Caco-2 (cell line): ENCODE measurements at regions not wholly inside any gene's neighbourhood (a gene's known extent, or its start where the extent isn't known, plus 50 kb on each side); places are given as distances from the start of the nearest gene placed in this dataset.

ENCODE experiments used
- BruUV-seq: library from RNA; stranded (reverse); fragments of 400-500 nt; replicated peaks from 2 replicates; lab custom pipeline; 2021; lab: Mats Ljungman, UMichigan
- CTCF ChIA-PET: fragments of 300-600 bp; sonication (Branson Sonifier 250); formaldehyde crosslinking; loops from one replicate; lab custom pipeline; 2022; ENCODE audit warnings: antibody characterized with exemption; lab: Charles Lee
- POLR2A ChIA-PET: fragments of 300-600 bp; sonication (Branson Sonifier 250); formaldehyde crosslinking; loops from one replicate; lab custom pipeline; 2022; ENCODE audit warnings: antibody characterized with exemption; lab: Charles Lee
- DNase-seq, 2 experiments: peaks; one replicate each; pipeline versions ENCODE4 v3.0.0 to v3.0.0-alpha.2; 2020 to 2022
- H3K27me3 ChIP-seq: replicated peaks from 2 replicates; pipeline ENCODE4 v1.6.0; 2011; ENCODE audit warnings: low read length; ENCODE audit not compliant: control insufficient read depth, insufficient read depth
- H3K36me3 ChIP-seq: 2 replicates; pipeline ENCODE4 v1.5.1; 2011; ENCODE audit warnings: low read length; ENCODE audit not compliant: control insufficient read depth, insufficient read depth
- H3K4me1 ChIP-seq: fragments of 250-450 bp; sonication (Bioruptor Pico); 2 replicates; pipeline ENCODE4 v1.5.1; 2020; ENCODE audit warnings: mild to moderate bottlenecking
- H3K4me3 ChIP-seq: 2 replicates; pipeline ENCODE4 v1.5.1; 2011; ENCODE audit warnings: low read depth, mild to moderate bottlenecking, control low read depth, low read length
- H3K9me3 ChIP-seq: fragments of 250-450 bp; sonication (Bioruptor Pico); 2 replicates; pipeline ENCODE4 v1.5.1; 2020; ENCODE audit warnings: mild to moderate bottlenecking, moderate library complexity
- H3K27ac Mint-ChIP-seq: one replicate; pipeline ENCODE4 v1.8.0; 2022; ENCODE audit warnings: mixed read lengths; ENCODE audit not compliant: unreplicated experiment
- H3K27me3 Mint-ChIP-seq: one replicate; pipeline ENCODE4 v1.8.0; 2022; ENCODE audit warnings: mixed read lengths; ENCODE audit not compliant: insufficient read depth, unreplicated experiment
- H3K36me3 Mint-ChIP-seq: one replicate; pipeline ENCODE4 v1.8.0; 2022; ENCODE audit warnings: mild to moderate bottlenecking, mixed read lengths; ENCODE audit not compliant: insufficient read depth, unreplicated experiment
- H3K4me1 Mint-ChIP-seq: one replicate; pipeline ENCODE4 v1.8.0; 2022; ENCODE audit warnings: low read depth, mixed read lengths; ENCODE audit not compliant: unreplicated experiment
- H3K4me3 Mint-ChIP-seq: one replicate; pipeline ENCODE4 v1.8.0; 2022; ENCODE audit warnings: mild to moderate bottlenecking, moderate library complexity, mixed read lengths; ENCODE audit not compliant: unreplicated experiment
- H3K9me3 Mint-ChIP-seq: one replicate; pipeline ENCODE4 v1.8.0; 2022; ENCODE audit warnings: mixed read lengths; ENCODE audit not compliant: unreplicated experiment
- CTCF ChIP-seq, 2 experiments: fragments of 200-600 bp in 1 of 2; IDR thresholded peaks; 1 replicate in 1 of 2; 2 replicates in 1 of 2; pipeline versions ENCODE4 v1.5.1 to v1.8.0; 2011 to 2022; ENCODE audit warnings: antibody characterized with exemption in 1 of 2, control low read depth in 1 of 2, inconsistent platforms in 1 of 2, low read depth in 1 of 2, low read length in 1 of 2, mild to moderate bottlenecking in 1 of 2, moderate library complexity in 1 of 2; ENCODE audit not compliant: insufficient read depth in 1 of 2, severe bottlenecking in 1 of 2, unreplicated experiment in 1 of 2
- intact Hi-C: fragments of 100-400 bp; cut with micrococcal nuclease; formaldehyde crosslinking; loops from one replicate; pipeline ENCODE4 v1.10.0; 2022; ENCODE audit not compliant: unreplicated experiment

- POLR2A ChIA-PET: no interaction called here
- CTCF ChIA-PET: no interaction called here
- intact Hi-C loops: no loop called here
Observed at GRCh38 chr13:22162889-22163288, 492.0 kb downstream of the FGF9 start.

GRCh38 chr13:22168437-22169190 is 497.7 kb downstream of the FGF9 start:
- Histone ChIP-seq H3K4me3 (no peak overlapping the region), H3K27me3 (no peaks in the 10 kb centered on the region), H3K36me3 (no peaks in the 10 kb centered on the region), H3K4me1 (no peaks in the 10 kb centered on the region; the same call in 1 of the 2 replicates), H3K9me3 (no peaks in the 10 kb centered on the region)
- Mint-ChIP-seq H3K36me3 (no peaks in the 10 kb centered on the region), H3K4me3 (no peak overlapping the region), H3K27me3 (peaks cover 4% of the 10 kb centered on the region), H3K9me3 (no peaks in the 10 kb centered on the region), H3K27ac (no peak overlapping the region), H3K4me1 (peaks cover 10% of the 10 kb centered on the region)
- POLR2A ChIA-PET: no interaction called here
- intact Hi-C loops: no loop called here
- BruUV-seq: no TSS peak
- no peak for DNase-seq
- TF ChIP-seq CTCF (IDR thresholded peaks at IDR 0.05; ENCODE audit: insufficient read depth in 1 of 2, low read depth in 1 of 2, low read length in 1 of 2, severe bottlenecking in 1 of 2, unreplicated experiment in 1 of 2): no peak
- CTCF ChIA-PET: no interaction called here

More at GRCh38 chr13:22162889-22163288, 492.0 kb downstream of the FGF9 start:
- Histone ChIP-seq H3K36me3 (no peaks in the 10 kb centered on the region), H3K4me1 (no peaks in the 10 kb centered on the region), H3K4me3 (no peak overlapping the region), H3K27me3 (no peaks in the 10 kb centered on the region), H3K9me3 (no peaks in the 10 kb centered on the region)
- no peaks in the 10 kb centered on the region for H3K9me3 Mint-ChIP-seq
- peaks cover 7% of the 10 kb centered on the region for H3K27me3 Mint-ChIP-seq
- H3K27ac Mint-ChIP-seq: no peak overlapping the region
- no TSS peak for BruUV-seq
- H3K4me3 Mint-ChIP-seq: no peak overlapping the region
- H3K4me1 Mint-ChIP-seq: no peaks in the 10 kb centered on the region
- no peaks in the 10 kb centered on the region for H3K36me3 Mint-ChIP-seq
- no peak for TF ChIP-seq CTCF (IDR thresholded peaks at IDR 0.05; ENCODE audit: insufficient read depth in 1 of 2, low read depth in 1 of 2, low read length in 1 of 2, severe bottlenecking in 1 of 2, unreplicated experiment in 1 of 2)
- DNase-seq: no peak

DNA sequence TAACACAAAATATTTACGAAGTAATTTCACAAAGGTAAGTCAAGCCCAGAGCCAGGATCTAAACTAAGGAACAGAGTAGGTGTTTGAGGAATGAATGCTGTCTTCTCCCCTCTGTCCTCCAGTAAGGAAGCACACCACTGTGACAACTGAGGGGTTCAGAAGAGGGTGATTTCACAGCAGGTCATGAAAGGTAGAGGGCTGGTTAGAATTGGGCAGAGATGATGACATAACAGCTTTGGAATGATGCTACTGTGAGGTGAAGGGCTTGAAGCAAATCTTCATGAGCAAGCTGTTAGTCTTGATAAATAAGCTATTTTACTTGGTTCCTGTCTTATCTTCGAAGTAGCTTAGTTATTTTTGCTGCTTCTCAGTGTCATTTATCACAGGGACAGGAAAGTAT is 498.6 kb downstream of the FGF9 start:
- no peaks in the 10 kb centered on the region for H3K36me3 Mint-ChIP-seq
- CTCF ChIA-PET: no interaction called here
- no peaks in the 10 kb centered on the region; the same call in 1 of the 2 replicates for H3K4me1 ChIP-seq
- H3K4me3 Mint-ChIP-seq: no peak overlapping the region
- POLR2A ChIA-PET: no interaction called here
- peaks cover 10% of the 10 kb centered on the region for H3K4me1 Mint-ChIP-seq
- H3K9me3 ChIP-seq: no peaks in the 10 kb centered on the region
- no peak overlapping the region for H3K4me3 ChIP-seq
- H3K36me3 ChIP-seq: no peaks in the 10 kb centered on the region
- no peak overlapping the region for H3K27ac Mint-ChIP-seq
- intact Hi-C loops: no loop called here
- BruUV-seq: no TSS peak
- no peaks in the 10 kb centered on the region for H3K9me3 Mint-ChIP-seq
- H3K27me3 ChIP-seq: no peaks in the 10 kb centered on the region
- no peaks in the 10 kb centered on the region for H3K27me3 Mint-ChIP-seq
- DNase-seq: no peak
- TF ChIP-seq CTCF (IDR thresholded peaks at IDR 0.05; ENCODE audit: insufficient read depth in 1 of 2, low read depth in 1 of 2, low read length in 1 of 2, severe bottlenecking in 1 of 2, unreplicated experiment in 1 of 2): no peak
